CD4-positive, alpha-beta T cell treated with Interleukin-4 for 4 hours (primary cell): ENCODE measurements at regions not wholly inside any gene's neighbourhood (a gene's known extent, or its start where the extent isn't known, plus 50 kb on each side); places are given as distances from the start of the nearest gene placed in this dataset.
"Not testable (repeated sequence)": the region's sequence is repeated elsewhere in the genome, so short reads cannot be mapped to it uniquely, and the experiment has no call there.

Experiments used
- DNase-seq: peaks from one replicate; pipeline ENCODE4 v3.0.0-alpha.2; 2020

GRCh38 chr10:124206616-124207015 is 113.2 kb upstream of the CHST15 start:
- DNase-seq = no peak

- no peak for DNase-seq
Measured at GRCh38 chr10:124205432-124205831, 112.0 kb upstream of the CHST15 start.

- no peak for DNase-seq
Measured at GRCh38 chr10:124204726-124205125, 111.3 kb upstream of the CHST15 start.

GRCh38 chr10:124200011-124200410 is 106.6 kb upstream of the CHST15 start:
- no peak for DNase-seq

GRCh38 chr10:124198871-124199270 is 105.5 kb upstream of the CHST15 start:
- no peak for DNase-seq

GRCh38 chr10:124198125-124198501 is 104.7 kb upstream of the CHST15 start:
- no peak for DNase-seq

GRCh38 chr10:124197371-124198124 is 104.2 kb upstream of the CHST15 start:
- no peak for DNase-seq

- no peak for DNase-seq
Measured at GRCh38 chr10:124196659-124197058, 103.3 kb upstream of the CHST15 start.

- no peak for DNase-seq
Measured at GRCh38 chr10:124194199-124194824, 100.9 kb upstream of the CHST15 start.

GRCh38 chr10:124193309-124193696 is 99.9 kb upstream of the CHST15 start:
- DNase-seq = no peak

GRCh38 chr10:124192664-124193308 is 99.4 kb upstream of the CHST15 start:
- DNase-seq = not testable (repeated sequence)

- not testable (repeated sequence) for DNase-seq
Measured at GRCh38 chr10:124190476-124190875, 97.1 kb upstream of the CHST15 start.

- no peak for DNase-seq
Measured at GRCh38 chr10:124186956-124187355, 93.6 kb upstream of the CHST15 start.

GRCh38 chr10:124185084-124185483 is 91.7 kb upstream of the CHST15 start:
- DNase-seq = no peak

- no peak for DNase-seq
Measured at GRCh38 chr10:124184208-124184830, 90.9 kb upstream of the CHST15 start.

- no peak for DNase-seq
Measured at GRCh38 chr10:124183617-124184016, 90.2 kb upstream of the CHST15 start.

- no peak for DNase-seq
Measured at GRCh38 chr10:124182088-124182541, 88.7 kb upstream of the CHST15 start.

- no peak for DNase-seq
Measured at GRCh38 chr10:124181656-124182055, 88.3 kb upstream of the CHST15 start.

- no peak for DNase-seq
Measured at GRCh38 chr10:124180947-124181549, 87.7 kb upstream of the CHST15 start.

- no peak for DNase-seq
Measured at GRCh38 chr10:124180044-124180745, 86.8 kb upstream of the CHST15 start.

- DNase-seq = no peak
Measured at GRCh38 chr10:124179308-124180043, 86.1 kb upstream of the CHST15 start.

GRCh38 chr10:124177180-124177518 is 83.8 kb upstream of the CHST15 start:
- DNase-seq = no peak
